ENCODE measurements at regions not wholly inside any gene's neighbourhood (a gene's known extent, or its start where the extent isn't known, plus 50 kb on each side); places are given as distances from the start of the nearest gene placed in this dataset.

DNA sequence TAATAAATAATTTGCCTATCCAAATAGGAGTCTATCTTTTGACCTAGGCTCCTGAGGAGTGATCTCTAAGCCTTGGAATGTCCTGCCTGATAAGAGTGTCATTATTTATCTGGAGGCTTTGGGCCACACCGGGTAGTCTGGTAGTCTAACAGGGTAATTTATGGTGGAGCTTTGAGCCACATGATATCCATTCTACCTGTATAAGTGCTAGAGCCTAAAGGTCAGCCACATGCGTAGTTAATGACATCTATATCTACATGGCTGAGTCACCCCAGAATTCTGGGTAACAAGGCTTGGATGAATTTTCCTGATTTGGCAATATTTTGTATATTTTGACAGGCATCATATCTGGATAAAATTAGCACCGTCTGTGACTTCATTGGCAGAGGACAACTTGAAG lies 681.4 kb downstream of the MCTP2 start:
- TF ChIP-seq SUZ12 (IDR thresholded peaks at IDR 0.05; ENCODE audit: extremely low read depth, insufficient read depth, insufficient read length) (no peak), ZNF274 (IDR thresholded peaks at IDR 0.05; ENCODE audit: low read depth, low read length) (no peak)
